RPMI8226 (cell line): ENCODE measurements at regions not wholly inside any gene's neighbourhood (a gene's known extent, or its start where the extent isn't known, plus 50 kb on each side); places are given as distances from the start of the nearest gene placed in this dataset.
A peak's percentile ranks its signal among the peaks of the same experiment; 100 is the strongest.

Experiments
- DNase-seq: peaks from one replicate; pipeline ENCODE4 v3.0.0-alpha.2; 2015

- no peak for DNase-seq
Measured at GRCh38 chr12:13373803-13374202, 177.3 kb downstream of the EMP1 start.

- DNase-seq: no peak
Measured at GRCh38 chr12:13373131-13373530, 176.6 kb downstream of the EMP1 start.

GRCh38 chr12:13372386-13372785, 175.9 kb downstream of the EMP1 start:
- no peak for DNase-seq

- no peak for DNase-seq
Measured at GRCh38 chr12:13371797-13372196, 175.3 kb downstream of the EMP1 start.

GRCh38 chr12:13371367-13371766, 174.8 kb downstream of the EMP1 start:
- DNase-seq: no peak

- no peak for DNase-seq
Measured at GRCh38 chr12:13369474-13370056, 173.0 kb downstream of the EMP1 start.

GRCh38 chr12:13368971-13369370, 172.4 kb downstream of the EMP1 start:
- DNase-seq: no peak

- DNase-seq: no peak
Measured at GRCh38 chr12:13368431-13368830, 171.9 kb downstream of the EMP1 start.

- DNase-seq: no peak
Measured at GRCh38 chr12:13367973-13368372, 171.4 kb downstream of the EMP1 start.

GRCh38 chr12:13365748-13366366, 169.3 kb downstream of the EMP1 start:
- DNase-seq: no peak

GRCh38 chr12:13362260-13362841, 165.8 kb downstream of the EMP1 start:
- DNase-seq: peak; percentile 38

GRCh38 chr12:13359636-13360035, 163.1 kb downstream of the EMP1 start:
- DNase-seq: no peak

- no peak for DNase-seq
Measured at GRCh38 chr12:13358391-13358905, 161.9 kb downstream of the EMP1 start.

GRCh38 chr12:13350946-13351345, 154.4 kb downstream of the EMP1 start:
- no peak for DNase-seq

- DNase-seq: no peak
Measured at GRCh38 chr12:13350381-13350780, 153.9 kb downstream of the EMP1 start.

- DNase-seq: no peak
Measured at GRCh38 chr12:13348464-13348863, 151.9 kb downstream of the EMP1 start.

GRCh38 chr12:13347241-13348043, 150.9 kb downstream of the EMP1 start:
- DNase-seq: no peak

- no peak for DNase-seq
Measured at GRCh38 chr12:13345722-13346121, 149.2 kb downstream of the EMP1 start.

- DNase-seq: no peak
Measured at GRCh38 chr12:13343375-13343774, 146.8 kb downstream of the EMP1 start.

- no peak for DNase-seq
Measured at GRCh38 chr12:13342971-13343370, 146.4 kb downstream of the EMP1 start.

GRCh38 chr12:13340149-13340548, 143.6 kb downstream of the EMP1 start:
- DNase-seq: no peak

- no peak for DNase-seq
Measured at GRCh38 chr12:13339538-13339937, 143.0 kb downstream of the EMP1 start.

GRCh38 chr12:13339091-13339490, 142.6 kb downstream of the EMP1 start:
- no peak for DNase-seq

GRCh38 chr12:13337791-13338190, 141.3 kb downstream of the EMP1 start:
- no peak for DNase-seq
